Lung (tissue), 11 donors: ENCODE measurements at regions not wholly inside any gene's neighbourhood (a gene's known extent, or its start where the extent isn't known, plus 50 kb on each side); places are given as distances from the start of the nearest gene placed in this dataset.

ENCODE experiments used
- ATAC-seq: fragments of 200-7000 bp; cut with Tn5 transposase; one replicate; pipeline ENCODE4 v1.9.1; 2020; ENCODE audit warnings: moderate number of reproducible peaks; ENCODE audit not compliant: insufficient read depth, low FRiP score
- DNase-seq, 3 donors: peaks; one replicate each; pipeline ENCODE4 v3.0.0-alpha.2; 2013 to 2017
- H3K27ac ChIP-seq, 2 donors: one replicate each; pipeline ENCODE4 v1.5.1; 2013; ENCODE audit warnings: mild to moderate bottlenecking in 2 of 2, moderate library complexity in 2 of 2, control low read depth in 1 of 2, inconsistent platforms in 1 of 2, low read depth in 1 of 2, low read length in 1 of 2
- H3K27me3 ChIP-seq, 3 donors: one replicate each; pipeline ENCODE4 v1.5.1; 2013; ENCODE audit warnings: low read length in 2 of 3; ENCODE audit not compliant: control insufficient read depth in 3 of 3, insufficient read depth in 3 of 3
- H3K36me3 ChIP-seq, 4 donors: one replicate each; pipeline ENCODE4 v1.5.1; 2013; ENCODE audit warnings: low read length in 4 of 4, mild to moderate bottlenecking in 1 of 4, moderate library complexity in 1 of 4; ENCODE audit not compliant: control insufficient read depth in 4 of 4, insufficient read depth in 4 of 4
- H3K4me1 ChIP-seq, 5 donors: one replicate each; pipeline ENCODE4 v1.5.1; 2013; ENCODE audit warnings: low read length in 5 of 5, mild to moderate bottlenecking in 2 of 5, moderate library complexity in 1 of 5; ENCODE audit not compliant: control insufficient read depth in 5 of 5, insufficient read depth in 5 of 5
- H3K4me3 ChIP-seq: one replicate; pipeline ENCODE4 v1.5.1; 2013; ENCODE audit warnings: mild to moderate bottlenecking, control low read depth, moderate library complexity
- H3K9ac ChIP-seq, 2 donors: one replicate each; pipeline ENCODE4 v1.5.1; 2013; ENCODE audit warnings: low read length in 2 of 2, control low read depth in 1 of 2; ENCODE audit not compliant: insufficient read depth in 1 of 2
- H3K9me3 ChIP-seq, 4 donors: one replicate each; pipeline ENCODE4 v1.5.1; 2013; ENCODE audit warnings: low read length in 3 of 4, mild to moderate bottlenecking in 1 of 4, moderate library complexity in 1 of 4; ENCODE audit not compliant: control insufficient read depth in 4 of 4, insufficient read depth in 3 of 4
- CTCF ChIP-seq: IDR thresholded peaks from 2 replicates; pipeline ENCODE4 v1.5.1; 2012; ENCODE audit warnings: mild to moderate bottlenecking; ENCODE audit errors: control extremely low read depth, extremely low read depth
- WGBS, 2 donors: extraction: QIAGEN DNeasy Blood & Tissue Kit; methylation state at CpG; one replicate each; pipeline ENCODE4 v1.1.7; 2013; 5-methylcytosine and 5-hydroxymethylcytosine counted together
- donor health status: control.
- donor health status: control.
- donor health status: Bipolar disorder and iron deficiency.
- donor health status: healthy.
- donor health status: DM: yes; HTN: yes; CAD: no.

DNA sequence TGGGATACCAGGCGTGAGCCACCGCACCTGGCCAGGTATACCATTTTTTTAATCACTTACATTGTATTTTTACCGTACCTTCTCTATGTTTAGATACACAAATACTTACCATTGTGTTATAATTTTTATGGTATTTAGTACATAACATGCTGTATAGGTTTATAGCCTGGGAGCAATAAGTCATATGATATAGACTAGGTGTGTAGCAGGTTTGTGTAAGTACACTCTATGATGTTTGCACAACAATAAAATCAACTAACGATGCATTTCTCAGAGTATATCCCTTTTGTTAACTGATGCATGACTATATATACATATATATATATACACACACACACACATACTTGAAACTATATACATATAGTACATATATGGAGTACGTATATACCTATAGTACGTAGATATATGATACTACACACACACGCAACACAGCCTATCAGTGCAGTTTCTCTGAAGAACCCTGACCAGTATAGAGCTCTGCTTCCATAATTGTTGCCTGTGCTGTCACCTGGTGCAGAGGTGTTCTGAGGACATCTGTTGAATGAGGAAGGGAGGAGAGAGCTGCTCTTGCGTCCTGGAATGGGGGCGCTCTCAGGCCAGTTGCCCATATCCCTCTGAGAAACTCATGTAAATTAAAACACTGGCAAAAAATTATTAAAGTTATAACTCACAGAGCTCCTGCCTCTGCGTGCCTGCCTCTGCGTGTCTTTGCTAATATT, 315.3 kb downstream of the FGFR2 start:
- WGBS, 2 donors: 95 to 97% methylated on average over 11 of the region's 11 CpGs
- no peaks in the 10 kb centered on the region for H3K27me3 ChIP-seq
- H3K9me3 ChIP-seq: peaks cover 0 to 1% (median 0%) of the 10 kb centered on the region in 4 donors
- H3K36me3 ChIP-seq: no peaks in the 10 kb centered on the region
- peaks cover 0 to 23% (median 18%) of the 10 kb centered on the region in 5 donors for H3K4me1 ChIP-seq
- DNase-seq (no peak), ATAC-seq (no peak)
- no peak overlapping the region for H3K27ac ChIP-seq
- no peak overlapping the region for H3K9ac ChIP-seq
- no peak for TF ChIP-seq CTCF
- no peak overlapping the region for H3K4me3 ChIP-seq

- Histone ChIP-seq H3K36me3 (no peaks in the 10 kb centered on the region), H3K4me3 (no peak overlapping the region), H3K27me3 (no peaks in the 10 kb centered on the region), H3K4me1 (peaks cover 0 to 43% (median 18%) of the 10 kb centered on the region in 5 donors), H3K27ac (no peak overlapping the region), H3K9ac (peak overlapping the region in 1 of 2 donors; percentile 44), H3K9me3 (peaks cover 0 to 1% (median 0%) of the 10 kb centered on the region in 4 donors)
- TF ChIP-seq CTCF: no peak
- no peak for ATAC-seq
- 34 to 52% methylated on average over 4 of the region's 4 CpGs for WGBS, 2 donors
- peak; percentile 85 to 97 (median 95) for DNase-seq
Observed at GRCh38 chr10:121284936-121285335, 313.3 kb downstream of the FGFR2 start.

GRCh38 chr10:121285406-121286196, 312.6 kb downstream of the FGFR2 start:
- 75 to 78% methylated on average over 5 of the region's 5 CpGs for WGBS, 2 donors
- H3K9ac ChIP-seq: peak overlapping the region in 1 of 2 donors; percentile 44

More at GRCh38 chr10:121285406-121286196, 312.6 kb downstream of the FGFR2 start:
- peaks cover 0 to 49% (median 18%) of the 10 kb centered on the region in 5 donors for H3K4me1 ChIP-seq
- no peak overlapping the region for H3K4me3 ChIP-seq
- no peaks in the 10 kb centered on the region for H3K36me3 ChIP-seq
- no peak for TF ChIP-seq CTCF
- ATAC-seq (no peak), DNase-seq (no peak)
- peaks cover 0 to 1% (median 0%) of the 10 kb centered on the region in 4 donors for H3K9me3 ChIP-seq
- no peak overlapping the region for H3K27ac ChIP-seq
- no peaks in the 10 kb centered on the region for H3K27me3 ChIP-seq
